ENCODE measurements at regions not wholly inside any gene's neighbourhood (a gene's known extent, or its start where the extent isn't known, plus 50 kb on each side); places are given as distances from the start of the nearest gene placed in this dataset.

DNA sequence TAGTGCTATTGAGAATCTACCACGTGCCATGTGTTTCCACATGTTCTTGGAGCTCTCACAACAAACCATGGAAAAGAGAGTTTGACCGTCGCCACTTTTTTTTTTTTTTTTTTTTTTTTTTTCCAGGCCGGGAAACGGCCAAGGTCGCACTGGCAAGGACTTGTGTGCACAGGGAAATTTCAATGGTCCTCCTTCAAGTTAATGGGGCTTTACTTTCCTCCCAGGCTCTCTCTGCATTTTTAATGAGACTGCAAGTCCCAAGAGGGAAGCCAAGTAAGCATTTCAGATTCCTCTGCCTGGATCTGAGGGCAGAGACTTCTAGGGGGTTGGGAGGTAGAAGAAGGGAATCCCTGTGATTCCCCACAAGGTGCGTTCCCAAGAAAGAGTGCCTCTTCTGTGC lies 94.7 kb upstream of the MPHOSPH6 start:
- peaks cover 21% of the 10 kb centered on the region for H3K9me3 Mint-ChIP-seq
- H3K27me3 Mint-ChIP-seq = peaks cover 11% of the 10 kb centered on the region
- no peaks in the 10 kb centered on the region for H3K36me3 Mint-ChIP-seq (ENCODE audit: low read depth)
- H3K4me3 Mint-ChIP-seq = no peak overlapping the region
- intact Hi-C loops (cut with micrococcal nuclease) = loop anchor here (5.0 kb wide), 2 partner anchors 373 to 953 kb away; no protein-coding TSS in a partner anchor
- H3K4me1 Mint-ChIP-seq (ENCODE audit: low read depth) = peaks cover 17% of the 10 kb centered on the region
- no peak overlapping the region for H3K27ac Mint-ChIP-seq

DNA sequence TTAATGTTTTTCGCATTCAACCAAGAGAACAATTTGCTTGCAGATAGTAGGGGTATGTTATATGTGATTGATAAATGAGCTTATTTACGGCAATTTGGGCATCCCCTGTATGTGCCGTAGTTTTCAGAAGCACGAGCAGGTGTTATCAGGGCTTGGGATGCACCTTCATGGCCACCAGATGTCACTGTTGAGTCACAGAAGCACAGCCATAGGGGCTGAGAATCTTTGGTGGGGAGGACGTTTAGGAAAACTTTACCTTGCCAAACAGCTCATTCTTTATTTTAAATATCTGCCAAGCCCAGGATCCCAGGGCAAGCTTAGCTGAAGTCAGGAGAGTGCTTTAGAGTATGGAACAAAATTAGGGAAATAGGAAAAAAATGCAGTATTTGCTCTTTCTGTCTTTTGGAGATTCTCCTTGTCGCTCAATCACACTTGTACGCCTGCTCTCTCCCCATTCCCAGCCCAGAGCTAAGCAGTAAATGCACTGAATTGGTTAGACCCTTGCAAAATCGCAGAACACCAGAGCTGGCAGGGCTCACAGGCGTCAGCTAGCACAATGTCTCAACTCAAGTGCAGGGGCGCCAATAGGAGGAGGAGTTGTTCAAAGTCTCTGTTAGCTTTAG lies 93.6 kb upstream of the MPHOSPH6 start:
- intact Hi-C loops (cut with micrococcal nuclease) = loop anchor here (5.0 kb wide), 2 partner anchors 374 to 954 kb away; no protein-coding TSS in a partner anchor
- no peaks in the 10 kb centered on the region for H3K36me3 Mint-ChIP-seq (ENCODE audit: low read depth)
- peaks cover 17% of the 10 kb centered on the region for H3K4me1 Mint-ChIP-seq (ENCODE audit: low read depth)
- no peak overlapping the region for H3K4me3 Mint-ChIP-seq
- peaks cover 13% of the 10 kb centered on the region for H3K27me3 Mint-ChIP-seq
- peaks cover 24% of the 10 kb centered on the region for H3K9me3 Mint-ChIP-seq
- H3K27ac Mint-ChIP-seq = no peak overlapping the region

GRCh38 chr16:82262244-82262643 lies 92.2 kb upstream of the MPHOSPH6 start:
- Mint-ChIP-seq H3K4me1 (ENCODE audit: low read depth) (peaks cover 12% of the 10 kb centered on the region), H3K4me3 (no peak overlapping the region), H3K27me3 (peaks cover 13% of the 10 kb centered on the region), H3K9me3 (peaks cover 14% of the 10 kb centered on the region), H3K36me3 (ENCODE audit: low read depth) (no peaks in the 10 kb centered on the region), H3K27ac (no peak overlapping the region)
- intact Hi-C loops (cut with micrococcal nuclease) = loop anchor here (5.0 kb wide), 2 partner anchors 375 to 955 kb away; no protein-coding TSS in a partner anchor

GRCh38 chr16:82260212-82260795 lies 90.3 kb upstream of the MPHOSPH6 start:
- peaks cover 13% of the 10 kb centered on the region for H3K9me3 Mint-ChIP-seq
- H3K4me1 Mint-ChIP-seq (ENCODE audit: low read depth) = peaks cover under 1% of the 10 kb centered on the region
- H3K36me3 Mint-ChIP-seq (ENCODE audit: low read depth) = no peaks in the 10 kb centered on the region
- no peak overlapping the region for H3K27ac Mint-ChIP-seq
- H3K27me3 Mint-ChIP-seq = peaks cover 11% of the 10 kb centered on the region
- no peak overlapping the region for H3K4me3 Mint-ChIP-seq
- intact Hi-C loops (cut with micrococcal nuclease) = loop anchor here (5.0 kb wide), 2 partner anchors 377 to 957 kb away; no protein-coding TSS in a partner anchor

GRCh38 chr16:82259731-82260130 lies 89.7 kb upstream of the MPHOSPH6 start:
- no peak overlapping the region for H3K4me3 Mint-ChIP-seq
- peaks cover 15% of the 10 kb centered on the region for H3K27me3 Mint-ChIP-seq
- peaks cover 13% of the 10 kb centered on the region for H3K9me3 Mint-ChIP-seq
- H3K4me1 Mint-ChIP-seq (ENCODE audit: low read depth) = no peaks in the 10 kb centered on the region
- H3K27ac Mint-ChIP-seq = no peak overlapping the region
- H3K36me3 Mint-ChIP-seq (ENCODE audit: low read depth) = no peaks in the 10 kb centered on the region
- intact Hi-C loops (cut with micrococcal nuclease) = loop anchor here (5.0 kb wide), 2 partner anchors 378 to 958 kb away; no protein-coding TSS in a partner anchor

- H3K36me3 Mint-ChIP-seq (ENCODE audit: low read depth) = no peaks in the 10 kb centered on the region
- intact Hi-C loops (cut with micrococcal nuclease) = no loop called here
- peaks cover 16% of the 10 kb centered on the region for H3K27me3 Mint-ChIP-seq
- no peaks in the 10 kb centered on the region for H3K4me1 Mint-ChIP-seq (ENCODE audit: low read depth)
- H3K27ac Mint-ChIP-seq = no peak overlapping the region
- H3K9me3 Mint-ChIP-seq = peaks cover 13% of the 10 kb centered on the region
- no peak overlapping the region for H3K4me3 Mint-ChIP-seq
These were observed 88.0 kb upstream of the MPHOSPH6 start for GRCh38 chr16:82257990-82258389.

DNA sequence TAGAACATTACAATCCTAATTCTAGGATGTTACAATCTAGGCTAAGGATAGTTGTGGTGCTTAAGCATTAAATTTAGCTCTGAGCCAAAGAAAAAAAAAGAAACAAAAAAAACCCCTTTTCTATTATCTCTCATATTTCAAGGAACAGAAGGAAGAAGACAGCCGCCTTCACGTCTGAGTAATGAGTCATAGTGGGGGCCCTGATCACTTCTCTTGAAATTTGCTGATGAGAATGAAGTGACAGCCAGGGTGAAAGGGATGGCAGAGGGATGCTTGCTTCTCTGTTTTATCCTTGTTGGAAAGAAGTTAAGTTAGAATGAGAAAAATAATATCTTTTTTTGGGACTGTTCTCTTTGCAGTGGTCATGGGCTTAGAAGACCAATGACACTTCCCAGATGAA lies 82.6 kb upstream of the MPHOSPH6 start:
- H3K27ac Mint-ChIP-seq = no peak overlapping the region
- no peak overlapping the region for H3K4me3 Mint-ChIP-seq
- peaks cover 15% of the 10 kb centered on the region for H3K27me3 Mint-ChIP-seq
- H3K9me3 Mint-ChIP-seq = no peaks in the 10 kb centered on the region
- intact Hi-C loops (cut with micrococcal nuclease) = no loop called here
- no peaks in the 10 kb centered on the region for H3K36me3 Mint-ChIP-seq (ENCODE audit: low read depth)
- H3K4me1 Mint-ChIP-seq (ENCODE audit: low read depth) = no peaks in the 10 kb centered on the region

DNA sequence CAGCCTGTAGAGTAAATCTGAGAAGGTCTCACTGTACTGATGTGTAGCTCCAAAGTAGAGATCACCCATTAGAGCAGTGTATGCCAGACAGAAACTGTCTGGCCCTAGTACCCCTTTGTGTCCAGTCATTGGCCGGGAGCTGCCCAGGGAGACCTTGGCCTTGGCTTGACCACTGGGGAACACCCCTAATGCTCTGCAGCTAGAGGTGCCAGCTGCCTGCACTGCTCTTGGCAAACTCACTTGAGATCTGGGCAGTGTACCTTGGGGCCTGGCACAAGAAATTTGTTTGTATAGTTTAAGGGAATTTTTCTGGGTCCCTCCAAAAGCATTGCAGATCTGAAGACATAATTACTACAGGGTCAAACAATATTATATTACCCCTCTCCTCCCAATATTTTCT lies 78.7 kb upstream of the MPHOSPH6 start:
- H3K4me1 Mint-ChIP-seq (ENCODE audit: low read depth) = no peaks in the 10 kb centered on the region
- intact Hi-C loops (cut with micrococcal nuclease) = no loop called here
- H3K27ac Mint-ChIP-seq = no peak overlapping the region
- H3K27me3 Mint-ChIP-seq = peaks cover 8% of the 10 kb centered on the region
- no peaks in the 10 kb centered on the region for H3K36me3 Mint-ChIP-seq (ENCODE audit: low read depth)
- H3K9me3 Mint-ChIP-seq = peaks cover 12% of the 10 kb centered on the region
- H3K4me3 Mint-ChIP-seq = no peak overlapping the region

GRCh38 chr16:82248012-82248656 lies 78.1 kb upstream of the MPHOSPH6 start:
- peaks cover 9% of the 10 kb centered on the region for H3K27me3 Mint-ChIP-seq
- no peak overlapping the region for H3K27ac Mint-ChIP-seq
- intact Hi-C loops (cut with micrococcal nuclease) = no loop called here
- H3K36me3 Mint-ChIP-seq (ENCODE audit: low read depth) = no peaks in the 10 kb centered on the region
- no peaks in the 10 kb centered on the region for H3K4me1 Mint-ChIP-seq (ENCODE audit: low read depth)
- peaks cover 17% of the 10 kb centered on the region for H3K9me3 Mint-ChIP-seq
- H3K4me3 Mint-ChIP-seq = no peak overlapping the region

DNA sequence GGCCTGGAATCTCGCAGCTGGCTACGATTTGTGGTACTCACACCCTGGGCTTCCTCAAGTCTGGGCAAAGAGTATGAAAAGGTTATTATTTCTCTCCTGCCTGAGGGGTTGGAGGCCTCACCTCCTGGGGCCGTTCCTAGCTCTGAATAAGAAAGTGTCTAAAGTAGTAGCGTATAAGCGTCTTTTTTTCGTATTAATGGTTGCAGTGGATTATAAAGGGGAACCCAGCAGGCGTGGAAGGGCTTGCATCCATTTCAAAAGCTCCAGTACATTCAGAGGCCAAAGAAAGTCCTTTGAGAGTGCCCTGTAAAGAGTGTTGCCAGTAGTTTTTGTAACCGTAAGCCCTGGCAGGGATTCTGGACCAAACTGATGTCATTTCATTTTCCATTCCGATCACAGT lies 72.2 kb upstream of the MPHOSPH6 start:
- Mint-ChIP-seq H3K4me3 (no peak overlapping the region), H3K9me3 (peaks cover 26% of the 10 kb centered on the region), H3K27me3 (peaks cover 13% of the 10 kb centered on the region), H3K27ac (no peak overlapping the region), H3K4me1 (ENCODE audit: low read depth) (peaks cover 10% of the 10 kb centered on the region), H3K36me3 (ENCODE audit: low read depth) (no peaks in the 10 kb centered on the region)
- intact Hi-C loops (cut with micrococcal nuclease) = no loop called here

DNA sequence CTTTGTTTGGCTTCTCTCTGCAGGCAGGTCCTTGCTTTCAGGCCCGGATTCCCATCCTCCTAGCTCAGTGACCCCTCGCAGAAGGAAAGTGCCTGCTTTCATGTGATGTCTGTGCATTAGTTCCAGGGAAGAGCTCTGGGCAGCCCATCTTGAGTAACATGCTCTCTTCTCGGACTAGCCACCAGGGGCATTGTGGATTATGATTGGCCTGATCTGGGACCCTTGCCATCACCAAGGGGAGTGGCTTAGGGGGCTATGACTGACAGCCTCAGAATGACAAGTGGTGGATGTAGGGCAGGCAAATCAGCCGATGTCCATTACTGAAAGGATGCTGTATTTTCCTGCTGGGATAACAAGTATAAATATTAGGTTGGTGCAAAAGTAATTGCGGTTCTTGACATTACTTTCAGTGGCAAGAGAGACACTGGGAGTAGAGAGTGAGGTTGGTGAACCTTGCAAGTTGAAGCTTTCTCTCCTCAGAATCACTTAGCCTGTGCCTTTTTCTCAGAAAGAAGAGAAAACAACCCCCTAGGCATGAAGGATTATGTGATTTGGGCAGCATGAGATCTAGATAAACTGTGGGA lies 71.5 kb upstream of the MPHOSPH6 start:
- H3K9me3 Mint-ChIP-seq = peaks cover 26% of the 10 kb centered on the region
- H3K27me3 Mint-ChIP-seq = peaks cover 13% of the 10 kb centered on the region
- peaks cover 10% of the 10 kb centered on the region for H3K4me1 Mint-ChIP-seq (ENCODE audit: low read depth)
- intact Hi-C loops (cut with micrococcal nuclease) = no loop called here
- no peak overlapping the region for H3K27ac Mint-ChIP-seq
- H3K4me3 Mint-ChIP-seq = no peak overlapping the region
- no peaks in the 10 kb centered on the region for H3K36me3 Mint-ChIP-seq (ENCODE audit: low read depth)

DNA sequence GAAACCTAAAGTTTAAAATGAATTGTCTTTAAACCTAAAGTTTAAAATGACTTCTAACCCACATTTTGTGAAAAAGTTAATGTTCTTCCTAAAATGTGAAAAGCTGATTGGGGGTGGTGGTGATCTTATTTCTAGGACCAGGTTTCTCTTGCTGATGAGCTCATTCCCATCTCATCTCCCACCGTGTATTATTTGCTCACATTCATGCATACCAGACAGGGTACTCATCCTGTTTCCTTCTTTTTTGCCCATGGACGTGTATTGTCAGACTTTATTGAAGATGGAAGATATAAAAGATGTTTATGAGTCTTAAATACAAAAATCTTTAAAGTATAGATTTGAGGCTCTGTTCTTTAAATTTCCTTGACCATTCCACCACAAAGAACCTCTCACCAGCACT lies 70.1 kb upstream of the MPHOSPH6 start:
- peaks cover 17% of the 10 kb centered on the region for H3K27me3 Mint-ChIP-seq
- no peaks in the 10 kb centered on the region for H3K36me3 Mint-ChIP-seq (ENCODE audit: low read depth)

GRCh38 chr16:82236875-82237274 lies 66.9 kb upstream of the MPHOSPH6 start:
- intact Hi-C loops (cut with micrococcal nuclease) = no loop called here
- H3K27ac Mint-ChIP-seq = no peak overlapping the region
- H3K27me3 Mint-ChIP-seq = peaks cover 12% of the 10 kb centered on the region
- H3K9me3 Mint-ChIP-seq = no peaks in the 10 kb centered on the region
- H3K4me3 Mint-ChIP-seq = no peak overlapping the region
- peaks cover 10% of the 10 kb centered on the region for H3K4me1 Mint-ChIP-seq (ENCODE audit: low read depth)
- no peaks in the 10 kb centered on the region for H3K36me3 Mint-ChIP-seq (ENCODE audit: low read depth)

More for the DNA sequence above, 70.1 kb upstream of the MPHOSPH6 start:
- intact Hi-C loops (cut with micrococcal nuclease) = no loop called here
- no peak overlapping the region for H3K4me3 Mint-ChIP-seq
- H3K9me3 Mint-ChIP-seq = peaks cover 26% of the 10 kb centered on the region
- peaks cover 10% of the 10 kb centered on the region for H3K4me1 Mint-ChIP-seq (ENCODE audit: low read depth)
- H3K27ac Mint-ChIP-seq = no peak overlapping the region

DNA sequence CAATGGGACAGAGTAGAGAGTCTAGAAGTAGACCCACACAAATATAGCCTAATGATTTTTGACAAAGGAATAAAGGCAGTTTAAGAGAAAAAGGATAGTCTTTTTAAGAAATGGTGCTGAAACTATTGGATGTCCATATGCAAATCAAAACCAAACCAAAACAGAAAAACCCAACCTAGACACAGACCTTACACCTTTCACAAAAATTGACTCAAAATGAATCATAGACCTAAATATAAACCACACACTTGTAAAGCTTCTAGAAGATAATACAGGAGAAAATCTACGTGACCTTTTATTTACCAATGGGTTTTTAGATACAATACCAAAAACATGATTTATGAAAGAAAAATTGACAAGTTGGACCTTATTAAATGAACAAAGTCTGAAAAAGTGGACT lies 66.4 kb upstream of the MPHOSPH6 start:
- peaks cover 12% of the 10 kb centered on the region for H3K27me3 Mint-ChIP-seq
- H3K9me3 Mint-ChIP-seq = no peaks in the 10 kb centered on the region
- intact Hi-C loops (cut with micrococcal nuclease) = no loop called here

More for the DNA sequence above, 66.4 kb upstream of the MPHOSPH6 start:
- Mint-ChIP-seq H3K4me1 (ENCODE audit: low read depth) (peaks cover 10% of the 10 kb centered on the region), H3K4me3 (no peak overlapping the region), H3K36me3 (ENCODE audit: low read depth) (no peaks in the 10 kb centered on the region), H3K27ac (no peak overlapping the region)
